HG02759 (cell line): ENCODE measurements at regions not wholly inside any gene's neighbourhood (a gene's known extent, or its start where the extent isn't known, plus 50 kb on each side); places are given as distances from the start of the nearest gene placed in this dataset.

Source experiments
- ATAC-seq: cut with Tn5 transposase; IDR thresholded peaks from one replicate; pipeline ENCODE4 v1.9.1; 2021; ENCODE audit warnings: mild to moderate bottlenecking, moderate library complexity; ENCODE audit not compliant: unreplicated experiment

- no peak for ATAC-seq
Observed at GRCh38 chr18:49663899-49664890, 102.3 kb downstream of the LIPG start.

DNA sequence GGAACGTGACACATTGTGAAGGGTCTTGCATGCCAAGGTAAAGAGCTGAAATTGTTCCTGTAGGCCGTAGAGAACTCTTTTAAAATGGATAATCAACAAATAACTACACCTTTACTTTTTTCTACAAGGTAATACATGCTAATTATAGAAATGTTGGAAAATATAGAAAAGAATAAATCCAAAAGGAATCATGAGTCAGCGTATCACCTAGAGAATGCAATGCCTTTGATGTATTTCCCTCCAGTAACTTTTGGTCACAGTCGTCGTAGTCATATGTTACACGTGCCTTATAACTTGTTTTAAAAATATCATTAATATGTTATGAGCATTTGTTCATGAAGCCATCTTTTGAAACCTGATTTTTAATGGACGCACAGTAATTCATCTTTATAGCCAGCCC is 100.6 kb downstream of the LIPG start:
- ATAC-seq = no peak

DNA sequence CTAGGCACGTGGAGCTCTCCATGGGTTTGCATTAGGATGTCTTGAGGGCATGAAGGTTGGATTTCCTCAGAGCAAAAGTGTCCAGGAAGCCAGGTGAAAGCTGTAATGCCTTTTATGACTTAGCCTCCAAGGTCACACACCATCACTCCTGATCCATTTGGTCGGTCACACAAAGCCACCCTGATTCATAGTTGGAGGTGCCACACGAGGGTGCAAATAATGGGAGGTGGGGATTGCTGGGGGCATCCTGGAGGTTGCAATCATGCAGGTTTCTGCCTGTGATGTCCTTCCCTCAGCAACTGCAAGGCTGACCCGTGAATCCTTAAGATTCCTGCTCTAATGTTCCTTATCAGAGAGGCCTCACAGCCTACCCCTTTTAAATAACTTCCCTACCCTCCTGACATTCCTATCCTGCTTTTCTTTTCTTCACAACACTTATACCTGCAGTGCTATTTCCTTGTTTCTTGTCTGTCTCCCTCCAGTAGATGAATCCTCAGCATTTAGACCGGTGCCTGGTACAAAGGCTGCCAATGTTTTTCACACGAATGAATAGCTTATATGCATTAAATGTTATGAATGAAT is 97.1 kb downstream of the LIPG start:
- ATAC-seq = no peak

DNA sequence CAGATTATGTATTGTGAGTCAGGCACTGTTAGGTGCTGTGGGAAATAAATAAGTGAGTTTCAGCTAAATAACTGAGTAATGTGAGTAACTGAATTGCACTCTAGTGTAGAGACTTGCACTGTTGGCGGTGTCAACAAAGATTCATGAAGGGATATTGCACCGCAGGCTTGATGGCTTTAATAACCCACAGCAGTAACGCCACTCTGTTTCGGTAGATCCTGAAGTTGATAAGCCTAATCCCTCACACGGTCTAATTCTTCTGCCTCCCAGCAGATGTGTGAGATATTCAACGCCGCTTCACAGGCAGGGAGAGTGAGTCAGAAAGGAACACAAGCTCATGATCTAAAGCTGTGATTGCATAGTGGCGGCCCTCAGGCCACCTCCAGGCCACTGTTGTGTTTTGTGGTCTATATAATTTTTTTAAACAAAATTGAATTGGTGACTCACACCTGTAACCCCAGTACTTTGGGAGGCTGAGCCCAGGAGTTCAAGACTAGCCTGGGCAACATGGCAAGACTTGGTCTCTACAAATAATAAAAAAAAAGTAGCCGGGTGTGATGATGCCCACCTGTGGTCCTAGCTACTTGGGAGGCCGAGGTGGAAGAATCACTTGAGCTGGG is 94.3 kb downstream of the LIPG start:
- ATAC-seq = no peak

- no peak for ATAC-seq
Observed at GRCh38 chr18:49655266-49656072, 93.6 kb downstream of the LIPG start.

DNA sequence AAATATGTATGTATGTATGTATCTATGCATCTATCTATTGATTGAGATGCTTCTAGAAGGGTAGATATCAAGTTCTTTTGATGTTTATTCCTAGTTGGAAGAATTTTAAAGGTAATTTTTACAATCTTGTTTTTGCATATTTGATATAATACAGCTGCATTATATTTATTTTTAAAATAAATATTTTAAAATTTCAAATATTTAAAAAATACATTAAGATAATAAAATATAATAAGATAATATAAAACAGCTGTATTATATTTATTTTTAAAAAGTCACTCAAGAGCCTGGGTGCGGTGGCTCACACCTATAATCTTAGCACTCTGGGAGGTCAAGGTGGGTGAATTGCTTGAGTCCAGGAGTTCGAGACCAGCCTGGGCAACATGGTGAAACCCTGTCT is 92.5 kb downstream of the LIPG start:
- no peak for ATAC-seq

DNA sequence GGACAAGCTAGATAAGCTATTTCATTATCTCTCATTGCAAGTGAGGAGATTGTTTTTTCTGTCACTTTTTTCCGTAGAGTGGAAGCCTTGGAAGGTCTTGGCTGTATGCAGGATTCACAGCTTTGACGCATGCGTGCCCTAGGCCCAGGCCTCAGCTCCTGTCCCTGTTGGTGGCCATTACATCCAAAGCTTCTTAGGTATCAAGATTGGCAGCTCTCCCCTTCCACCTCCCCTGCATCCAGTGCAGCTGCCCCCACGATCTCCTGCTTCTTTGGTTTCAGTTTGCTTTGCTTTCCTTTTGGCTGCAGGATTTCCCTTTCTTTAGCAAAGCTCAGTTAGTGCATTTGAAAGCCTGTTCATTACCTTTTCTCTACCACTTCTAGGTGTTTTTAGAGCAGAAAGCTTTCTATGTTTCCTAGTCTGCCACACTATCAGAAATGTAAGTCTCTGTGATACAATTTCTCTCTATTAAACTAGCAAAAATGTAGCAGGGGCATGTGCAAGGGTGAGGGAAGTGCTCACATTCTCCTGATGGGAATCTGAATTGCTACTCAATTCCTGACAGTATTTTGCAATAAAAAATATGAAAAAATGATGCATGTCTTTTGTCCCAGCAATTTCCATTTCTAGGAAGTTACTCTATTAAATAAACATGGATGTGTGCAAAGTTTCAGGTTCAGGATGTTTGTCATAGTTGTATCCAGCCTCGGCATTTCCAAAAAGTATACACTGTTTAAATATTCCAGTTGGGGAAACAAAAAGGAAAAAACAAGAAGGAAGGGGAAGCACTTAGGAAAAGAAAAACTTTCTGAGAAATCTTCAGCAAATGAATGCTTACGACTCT is 91.2 kb downstream of the LIPG start:
- ATAC-seq = no peak

- no peak for ATAC-seq
Observed at GRCh38 chr18:49651033-49651432, 89.2 kb downstream of the LIPG start.

GRCh38 chr18:49650426-49650891 is 88.6 kb downstream of the LIPG start:
- no peak for ATAC-seq

DNA sequence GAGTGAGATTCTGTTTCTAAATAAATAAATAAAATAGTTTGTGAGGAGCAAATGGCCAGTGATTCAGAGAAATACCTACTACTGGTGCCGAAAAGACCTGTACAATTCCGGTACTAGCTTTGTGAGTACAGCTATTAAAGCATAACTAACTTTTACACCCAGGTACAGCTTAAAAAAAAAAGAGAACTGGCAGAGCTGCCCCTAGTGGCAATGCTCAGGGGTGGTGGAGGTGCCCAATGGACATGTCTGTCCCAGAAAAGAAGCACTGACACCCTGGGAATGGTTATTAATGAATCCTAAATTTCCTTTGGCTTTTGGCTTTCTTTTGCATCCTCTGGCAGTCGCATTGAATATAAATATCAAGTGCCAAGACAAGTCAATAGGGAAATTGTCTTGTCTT is 87.0 kb downstream of the LIPG start:
- no peak for ATAC-seq
